Neural crest cell (in vitro differentiated cells): ENCODE measurements at regions not wholly inside any gene's neighbourhood (a gene's known extent, or its start where the extent isn't known, plus 50 kb on each side); places are given as distances from the start of the nearest gene placed in this dataset.
"Not testable (repeated sequence)": the region's sequence is repeated elsewhere in the genome, so short reads cannot be mapped to it uniquely, and the experiment has no call there.

Source experiments
- DNase-seq: peaks from one replicate; pipeline ENCODE4 v3.0.0; 2021; ENCODE audit warnings: low read depth, mixed read lengths, low spot score
- H3K27ac Mint-ChIP-seq: one replicate; pipeline ENCODE4 v1.8.0; 2021; ENCODE audit warnings: mild to moderate bottlenecking, mixed read lengths; ENCODE audit not compliant: unreplicated experiment
- H3K27me3 Mint-ChIP-seq: 2 replicates; pipeline ENCODE4 v1.8.0; 2021; ENCODE audit warnings: low read depth, mild to moderate bottlenecking, mixed read lengths
- H3K36me3 Mint-ChIP-seq: 2 replicates; pipeline ENCODE4 v1.8.0; 2021; ENCODE audit warnings: low read depth, mild to moderate bottlenecking, mixed read lengths
- H3K4me1 Mint-ChIP-seq: 2 replicates; pipeline ENCODE4 v1.8.0; 2021; ENCODE audit warnings: mixed read lengths
- H3K4me3 Mint-ChIP-seq: one replicate; pipeline ENCODE4 v1.8.0; 2021; ENCODE audit warnings: mild to moderate bottlenecking, mixed read lengths
- H3K9me3 Mint-ChIP-seq: 2 replicates; pipeline ENCODE4 v1.8.0; 2021; ENCODE audit warnings: mixed read lengths
- TF ChIP-seq, protein P1 (sequence below): fragments of 200-600 bp; sonication (generic); conservative IDR thresholded peaks from 2 replicates; pipeline ENCODE4 v1.5.0; 2021; ENCODE audit warnings: antibody characterized with exemption, mild to moderate bottlenecking

- TF ChIP-seq, protein P1, sequence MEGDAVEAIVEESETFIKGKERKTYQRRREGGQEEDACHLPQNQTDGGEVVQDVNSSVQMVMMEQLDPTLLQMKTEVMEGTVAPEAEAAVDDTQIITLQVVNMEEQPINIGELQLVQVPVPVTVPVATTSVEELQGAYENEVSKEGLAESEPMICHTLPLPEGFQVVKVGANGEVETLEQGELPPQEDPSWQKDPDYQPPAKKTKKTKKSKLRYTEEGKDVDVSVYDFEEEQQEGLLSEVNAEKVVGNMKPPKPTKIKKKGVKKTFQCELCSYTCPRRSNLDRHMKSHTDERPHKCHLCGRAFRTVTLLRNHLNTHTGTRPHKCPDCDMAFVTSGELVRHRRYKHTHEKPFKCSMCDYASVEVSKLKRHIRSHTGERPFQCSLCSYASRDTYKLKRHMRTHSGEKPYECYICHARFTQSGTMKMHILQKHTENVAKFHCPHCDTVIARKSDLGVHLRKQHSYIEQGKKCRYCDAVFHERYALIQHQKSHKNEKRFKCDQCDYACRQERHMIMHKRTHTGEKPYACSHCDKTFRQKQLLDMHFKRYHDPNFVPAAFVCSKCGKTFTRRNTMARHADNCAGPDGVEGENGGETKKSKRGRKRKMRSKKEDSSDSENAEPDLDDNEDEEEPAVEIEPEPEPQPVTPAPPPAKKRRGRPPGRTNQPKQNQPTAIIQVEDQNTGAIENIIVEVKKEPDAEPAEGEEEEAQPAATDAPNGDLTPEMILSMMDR: no peak
- no peaks in the 10 kb centered on the region for H3K4me1 Mint-ChIP-seq
- H3K36me3 Mint-ChIP-seq: no peaks in the 10 kb centered on the region
- H3K27ac Mint-ChIP-seq: no peak overlapping the region
- peaks cover 2% of the 10 kb centered on the region for H3K9me3 Mint-ChIP-seq
- DNase-seq: no peak
- H3K27me3 Mint-ChIP-seq: no peaks in the 10 kb centered on the region
- no peak overlapping the region for H3K4me3 Mint-ChIP-seq
These were observed 1305.3 kb upstream of the LRRTM3 start for GRCh38 chr10:65620404-65621048.

GRCh38 chr10:65622608-65623007 lies 1303.2 kb upstream of the LRRTM3 start:
- TF ChIP-seq, protein P1: no peak
- DNase-seq: no peak
- H3K36me3 Mint-ChIP-seq: no peaks in the 10 kb centered on the region
- H3K4me3 Mint-ChIP-seq: no peak overlapping the region
- no peaks in the 10 kb centered on the region for H3K27me3 Mint-ChIP-seq
- no peak overlapping the region for H3K27ac Mint-ChIP-seq
- no peaks in the 10 kb centered on the region for H3K9me3 Mint-ChIP-seq
- no peaks in the 10 kb centered on the region for H3K4me1 Mint-ChIP-seq

DNA sequence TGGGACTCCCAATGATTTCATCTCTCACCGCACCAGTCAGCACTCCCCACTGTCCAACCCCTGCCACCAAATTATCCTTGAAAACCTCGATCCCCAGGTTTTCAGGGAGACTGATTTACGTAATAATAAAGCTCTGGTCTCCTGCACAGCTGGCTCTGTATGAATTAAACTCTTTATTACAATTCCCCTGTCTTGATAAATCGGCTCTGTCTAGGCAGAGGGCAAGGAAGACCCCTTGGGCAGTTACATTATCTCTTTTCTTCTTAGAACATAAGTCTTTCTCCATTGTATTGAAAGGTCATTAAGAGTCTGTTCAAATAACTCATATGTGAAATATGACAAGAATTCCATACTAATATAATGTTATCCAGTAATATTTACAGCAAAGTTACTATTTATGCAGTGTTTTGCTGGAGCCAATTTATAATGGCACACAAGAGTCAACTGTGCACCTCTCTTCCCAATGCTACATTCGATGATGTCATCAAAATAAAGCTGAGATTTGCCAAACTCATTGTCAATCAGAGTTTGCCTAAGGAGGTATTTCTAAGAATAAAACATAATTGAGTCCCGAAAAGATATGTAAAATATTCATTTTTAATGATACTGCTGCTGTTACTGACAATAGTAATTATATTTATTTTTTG lies 1297.2 kb upstream of the LRRTM3 start:
- peaks cover 8% of the 10 kb centered on the region for H3K4me1 Mint-ChIP-seq
- peaks cover 2% of the 10 kb centered on the region for H3K9me3 Mint-ChIP-seq
- no peak overlapping the region for H3K27ac Mint-ChIP-seq
- TF ChIP-seq, protein P1: no peak
- no peak for DNase-seq
- H3K36me3 Mint-ChIP-seq: no peaks in the 10 kb centered on the region
- H3K27me3 Mint-ChIP-seq: no peaks in the 10 kb centered on the region
- H3K4me3 Mint-ChIP-seq: no peak overlapping the region

- H3K27me3 Mint-ChIP-seq: peaks cover 4% of the 10 kb centered on the region
- H3K4me1 Mint-ChIP-seq: peaks cover 11% of the 10 kb centered on the region
- peaks cover 7% of the 10 kb centered on the region for H3K36me3 Mint-ChIP-seq
- TF ChIP-seq, protein P1: no peak
- no peak overlapping the region for H3K27ac Mint-ChIP-seq
- H3K9me3 Mint-ChIP-seq: peaks cover 9% of the 10 kb centered on the region
- H3K4me3 Mint-ChIP-seq: no peak overlapping the region
- DNase-seq: no peak
These were observed 1265.8 kb upstream of the LRRTM3 start for GRCh38 chr10:65660006-65660405.

DNA sequence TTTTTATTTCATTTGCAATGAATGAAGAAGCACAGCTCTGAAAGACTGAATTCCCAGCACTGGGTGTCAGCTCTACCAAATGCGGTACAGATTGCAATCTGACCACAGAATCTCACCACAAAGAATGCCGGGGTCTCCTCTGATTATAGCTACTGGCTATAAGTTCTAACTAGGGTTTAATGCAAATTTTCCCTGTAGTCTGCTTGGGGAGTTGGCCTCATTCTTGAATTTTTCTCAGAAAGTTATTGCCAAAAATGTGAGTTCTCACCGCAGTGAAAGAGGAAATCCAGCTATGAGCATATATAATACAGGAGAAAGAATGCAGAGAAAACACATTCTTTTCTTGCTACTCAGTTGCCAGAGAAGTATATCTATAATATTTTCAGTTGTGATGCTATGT lies 1255.7 kb upstream of the LRRTM3 start:
- peaks cover 5% of the 10 kb centered on the region for H3K9me3 Mint-ChIP-seq
- TF ChIP-seq, protein P1: no peak
- DNase-seq: no peak
- no peaks in the 10 kb centered on the region for H3K4me1 Mint-ChIP-seq
- H3K27me3 Mint-ChIP-seq: no peaks in the 10 kb centered on the region
- peaks cover 4% of the 10 kb centered on the region for H3K36me3 Mint-ChIP-seq
- H3K4me3 Mint-ChIP-seq: no peak overlapping the region
- no peak overlapping the region for H3K27ac Mint-ChIP-seq

DNA sequence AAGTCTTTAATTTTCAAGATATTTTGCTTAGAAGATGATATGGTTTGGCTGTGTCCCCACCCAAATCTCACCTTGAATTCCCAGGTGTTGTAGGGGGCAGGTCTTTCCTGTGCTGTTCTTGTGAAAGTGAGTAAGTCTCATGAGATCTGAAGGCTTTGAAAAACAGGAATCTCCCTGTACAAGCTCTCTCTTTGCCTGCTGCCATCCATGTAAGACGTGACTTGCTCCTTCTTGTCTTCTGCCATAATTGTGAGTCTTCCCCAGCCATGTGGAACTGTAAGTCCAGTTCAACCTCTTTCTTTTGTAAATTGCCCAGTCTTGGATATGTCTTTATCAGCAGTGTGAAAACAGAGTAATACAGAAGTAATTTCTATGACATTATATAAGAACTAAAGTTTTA lies 1255.2 kb upstream of the LRRTM3 start:
- DNase-seq, H3K4me3 Mint-ChIP-seq, H3K36me3 Mint-ChIP-seq, H3K27me3 Mint-ChIP-seq, H3K27ac Mint-ChIP-seq, H3K9me3 Mint-ChIP-seq, H3K4me1 Mint-ChIP-seq: not testable (repeated sequence)
